Hindlimb muscle (tissue), 1 donor: ENCODE measurements at regions not wholly inside any gene's neighbourhood (a gene's known extent, or its start where the extent isn't known, plus 50 kb on each side); places are given as distances from the start of the nearest gene placed in this dataset.

Source experiments
- DNase-seq: peaks from one replicate; pipeline ENCODE4 v3.0.0-alpha.2; 2013

- DNase-seq, result no peak
Observed at GRCh38 chr2:147647816-147648215, 197.0 kb upstream of the ACVR2A start.

GRCh38 chr2:147646818-147647468 is 197.9 kb upstream of the ACVR2A start:
- no peak for DNase-seq

DNA sequence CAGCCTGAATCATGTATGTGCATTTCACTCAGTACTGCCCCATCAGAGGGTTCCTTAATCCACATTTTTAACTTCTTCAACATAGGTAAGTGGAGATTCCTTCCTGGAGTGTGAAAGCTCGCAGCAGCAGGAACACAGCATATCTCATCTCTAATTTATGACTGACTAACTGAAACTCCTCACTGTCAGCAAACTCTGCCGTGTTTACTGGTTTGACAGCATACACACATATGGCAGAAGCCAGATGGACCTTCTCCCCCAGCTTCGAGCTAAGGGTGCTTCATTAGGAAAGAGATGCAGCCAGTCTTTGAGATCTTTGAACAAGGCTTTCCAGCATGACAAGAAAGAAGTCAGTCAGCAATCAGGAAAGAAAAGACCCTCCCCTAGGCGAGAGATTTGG is 200.3 kb upstream of the ACVR2A start:
- no peak for DNase-seq

DNA sequence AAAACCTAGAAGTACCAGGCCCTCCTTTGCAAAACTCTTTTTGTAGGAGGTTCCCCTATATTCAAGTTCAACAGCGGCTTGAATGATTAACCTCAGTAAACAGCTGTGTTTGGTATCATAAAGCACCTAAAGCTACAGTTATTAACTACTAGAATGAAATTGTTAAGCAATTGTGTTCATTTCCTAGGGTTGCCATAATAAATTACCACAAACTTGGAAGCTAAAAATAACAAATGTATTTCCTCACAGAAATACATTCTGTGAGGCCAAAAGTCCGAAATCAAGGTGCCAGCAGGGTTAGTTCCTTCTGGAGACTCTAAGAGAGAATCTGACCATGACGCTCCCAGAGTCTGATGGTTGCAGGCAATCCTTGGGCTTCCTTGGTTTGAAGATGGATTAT is 202.1 kb upstream of the ACVR2A start:
- no peak for DNase-seq

- no peak for DNase-seq
Observed at GRCh38 chr2:147641651-147642050, 203.2 kb upstream of the ACVR2A start.

GRCh38 chr2:147639891-147640290 is 204.9 kb upstream of the ACVR2A start:
- DNase-seq, result no peak

DNA sequence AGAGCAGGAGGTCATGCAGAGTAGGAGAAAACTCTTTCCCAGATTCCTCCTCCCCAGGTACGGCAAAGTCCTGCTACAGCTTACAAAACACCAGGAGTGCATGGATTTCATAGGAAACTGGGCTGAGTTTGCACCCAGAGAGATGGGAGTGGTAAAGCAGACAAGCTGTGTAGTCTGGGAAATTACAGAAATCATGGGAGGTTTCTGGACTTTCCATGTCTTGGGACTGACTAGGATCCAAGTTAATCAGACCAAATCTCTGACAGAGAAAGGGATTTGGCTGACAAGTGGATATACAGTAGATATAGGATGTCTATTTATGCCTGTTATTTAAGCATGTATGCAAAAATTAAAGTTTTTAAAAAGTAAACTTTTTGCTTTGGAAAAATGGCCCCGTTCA is 205.4 kb upstream of the ACVR2A start:
- no peak for DNase-seq

DNA sequence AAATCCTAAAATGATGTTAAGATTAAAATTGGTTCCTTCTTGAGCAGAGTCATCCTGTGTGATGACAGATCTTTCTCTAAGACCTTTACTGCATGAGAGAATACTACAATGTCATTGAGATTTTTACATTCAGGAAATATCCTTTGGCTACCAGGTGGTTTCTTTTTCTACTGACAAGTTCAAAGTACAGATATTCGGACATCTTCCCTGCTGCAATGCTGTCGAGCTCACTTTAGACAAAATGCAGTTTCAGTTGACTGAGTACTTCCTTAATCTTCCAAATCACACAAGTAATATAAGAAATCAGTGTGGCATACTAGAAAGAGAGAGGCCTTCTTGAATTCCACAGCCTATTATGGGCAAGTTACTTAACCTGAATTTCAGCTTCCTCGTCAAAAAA is 207.9 kb upstream of the ACVR2A start:
- DNase-seq, result no peak

GRCh38 chr2:147636238-147636882 is 208.5 kb upstream of the ACVR2A start:
- DNase-seq, result no peak

GRCh38 chr2:147634826-147635225 is 210.0 kb upstream of the ACVR2A start:
- DNase-seq, result no peak

DNA sequence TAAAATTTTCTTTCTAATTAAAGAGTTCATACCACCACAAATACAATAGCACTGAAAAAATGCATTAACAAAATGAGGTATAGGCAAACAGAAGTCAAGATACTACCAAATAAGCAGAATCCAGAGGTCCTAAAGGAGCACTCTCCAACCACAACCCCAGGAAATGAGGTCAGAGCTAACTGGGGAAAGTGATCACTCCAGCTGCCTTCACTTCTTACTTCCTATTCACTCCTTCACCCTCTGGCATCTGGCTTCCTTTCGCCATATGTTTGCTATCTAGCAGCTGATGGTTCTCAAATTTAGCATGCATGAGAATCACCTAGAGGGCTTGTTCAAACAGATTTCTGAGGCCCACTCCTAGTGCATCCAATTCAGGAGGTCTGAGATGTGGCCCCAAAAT is 212.6 kb upstream of the ACVR2A start:
- DNase-seq, result no peak

- no peak for DNase-seq
Observed at GRCh38 chr2:147631294-147631693, 213.5 kb upstream of the ACVR2A start.

DNA sequence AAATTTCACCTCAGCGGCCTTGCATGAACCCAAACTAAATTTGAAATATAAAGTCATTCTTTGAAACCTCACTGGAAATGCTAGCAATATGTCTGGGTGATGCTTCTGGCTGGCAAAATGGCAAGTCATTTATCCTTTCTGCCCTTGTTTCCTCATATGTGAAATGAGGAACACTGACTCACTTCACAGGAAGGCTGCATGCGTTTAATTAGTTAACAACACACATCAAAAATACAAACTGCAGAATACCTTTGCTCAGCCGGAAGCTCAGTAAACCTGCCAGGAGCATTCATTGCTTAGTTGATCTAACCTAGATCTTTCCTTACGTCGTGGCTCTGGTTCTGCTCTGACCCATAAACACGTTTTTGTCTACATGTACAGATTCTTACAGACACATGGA is 214.2 kb upstream of the ACVR2A start:
- no peak for DNase-seq

GRCh38 chr2:147628971-147629421 is 215.8 kb upstream of the ACVR2A start:
- no peak for DNase-seq

DNA sequence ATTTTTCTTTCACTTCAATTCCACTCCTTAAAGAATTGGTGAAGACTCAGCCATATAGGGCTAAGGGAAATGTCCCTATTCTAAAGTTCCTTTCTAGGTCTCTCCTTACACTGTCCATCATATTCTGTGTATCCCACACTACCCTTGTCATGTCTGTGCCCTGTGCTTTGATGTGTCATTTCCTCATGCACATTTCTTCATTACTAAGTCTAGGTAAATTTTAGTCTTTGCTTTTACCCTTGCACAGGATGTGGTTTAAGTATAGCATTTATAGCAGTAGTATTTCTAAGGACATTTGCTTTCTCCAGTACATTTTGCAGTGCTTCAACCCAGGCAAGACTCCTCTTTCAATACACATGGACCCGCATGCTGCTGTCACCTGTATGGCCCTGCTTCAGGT is 221.5 kb upstream of the ACVR2A start:
- no peak for DNase-seq

DNA sequence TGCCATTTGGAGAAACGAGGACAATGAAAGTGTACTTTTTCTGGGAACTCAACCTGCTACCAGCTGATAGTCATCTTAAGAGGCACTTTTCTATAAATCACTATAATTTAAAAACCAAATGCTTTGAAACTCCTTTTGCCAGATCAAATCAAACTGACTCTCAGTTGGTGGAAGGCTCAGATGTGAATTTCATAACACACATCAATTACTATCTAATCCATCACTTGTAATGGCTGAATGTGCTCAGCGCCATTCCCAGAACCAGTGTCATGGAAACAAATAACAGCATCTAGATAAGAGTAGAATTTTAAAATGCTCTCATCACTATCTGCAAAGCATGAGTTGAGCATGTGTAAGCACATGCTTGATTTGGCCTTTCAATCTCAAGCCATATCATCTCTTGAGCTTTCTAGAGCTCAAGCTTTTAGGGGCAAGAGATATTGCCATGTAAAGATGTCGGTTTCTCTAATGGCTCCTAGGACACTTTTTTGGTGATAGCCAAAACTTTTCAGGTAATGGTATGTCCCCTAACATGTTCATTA is 223.1 kb upstream of the ACVR2A start:
- DNase-seq, result no peak

DNA sequence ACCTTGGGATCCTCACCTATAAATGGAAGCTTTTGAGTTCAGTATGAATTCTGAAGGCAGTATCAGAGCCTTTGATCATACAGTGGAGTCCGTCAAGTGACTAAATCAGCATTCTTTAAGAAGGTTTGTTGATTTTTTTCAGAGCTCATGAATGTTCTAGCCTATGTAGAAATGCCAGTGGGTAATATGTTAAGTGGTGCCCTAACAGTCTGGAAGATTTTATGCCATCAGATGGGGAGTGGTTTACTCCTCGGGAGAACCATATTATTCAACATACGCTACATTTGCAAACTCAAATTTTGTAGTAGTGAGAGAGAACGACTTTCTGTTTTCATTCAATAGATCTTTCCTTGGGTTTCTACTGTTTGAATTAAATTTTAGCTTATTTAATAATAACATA is 225.0 kb upstream of the ACVR2A start:
- DNase-seq, result no peak

DNA sequence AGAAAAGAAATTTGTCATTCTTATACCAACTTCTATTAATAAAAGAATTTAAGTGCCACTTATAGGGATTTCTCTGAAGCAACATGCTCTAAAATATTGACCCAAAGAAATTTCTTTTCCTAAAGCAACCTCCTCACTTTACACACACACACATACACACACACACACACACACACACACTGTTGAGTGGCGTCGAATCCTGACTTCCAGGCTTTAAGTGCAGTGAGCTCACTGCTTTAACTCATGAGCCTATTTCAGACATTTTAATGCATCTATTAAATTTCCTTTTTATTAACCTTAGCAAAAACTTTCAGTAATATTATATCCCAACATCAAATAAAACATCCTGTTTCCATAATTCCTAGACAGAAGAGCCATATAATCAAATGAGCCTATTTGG is 229.1 kb upstream of the ACVR2A start:
- DNase-seq, result no peak

DNA sequence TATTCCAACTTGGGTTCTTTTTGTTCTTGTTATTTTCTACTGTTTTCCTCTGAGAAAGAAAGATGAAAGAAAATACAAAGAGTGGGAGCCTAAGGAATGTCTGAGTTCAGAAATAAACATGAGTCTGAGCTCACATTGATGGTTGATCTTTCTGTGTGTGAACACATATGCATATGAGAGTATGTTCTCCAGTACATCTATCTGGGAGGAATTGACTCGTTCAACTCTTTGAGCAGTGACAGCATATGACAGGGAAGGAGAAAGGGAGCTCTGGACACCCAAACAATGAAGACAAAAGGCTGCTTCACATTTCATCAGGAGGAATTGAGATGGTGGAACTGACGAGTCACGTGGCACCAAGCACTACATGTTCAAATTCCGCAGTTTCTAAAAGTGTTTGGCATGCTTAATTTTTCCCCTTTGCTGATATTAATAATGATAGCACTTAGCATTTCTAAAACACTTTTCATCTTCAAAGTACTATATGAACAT is 229.8 kb upstream of the ACVR2A start:
- no peak for DNase-seq

- DNase-seq, result no peak
Observed at GRCh38 chr2:147614471-147614870, 230.4 kb upstream of the ACVR2A start.

- DNase-seq, result no peak
Observed at GRCh38 chr2:147610496-147611040, 234.3 kb upstream of the ACVR2A start.

- no peak for DNase-seq
Observed at GRCh38 chr2:147609301-147609700, 235.5 kb upstream of the ACVR2A start.

GRCh38 chr2:147607379-147607778 is 237.4 kb upstream of the ACVR2A start:
- DNase-seq, result no peak

GRCh38 chr2:147603876-147604275 is 241.0 kb upstream of the ACVR2A start:
- DNase-seq, result no peak
